GM23338 (cell line): ENCODE measurements at regions not wholly inside any gene's neighbourhood (a gene's known extent, or its start where the extent isn't known, plus 50 kb on each side); places are given as distances from the start of the nearest gene placed in this dataset.

Experiments
- CREB1 ChIP-seq: fragments of 250-450 bp; sonication (Bioruptor Pico); IDR thresholded peaks from 2 replicates; pipeline ENCODE4 v1.5.0; 2020; ENCODE audit warnings: low read depth, mild to moderate bottlenecking, moderate library complexity
- EZH2 ChIP-seq: fragments of 200-600 bp; sonication (generic); IDR thresholded peaks from one replicate; pipeline ENCODE4 v1.8.0; 2017; ENCODE audit warnings: antibody characterized with exemption, mild to moderate bottlenecking, low read depth; ENCODE audit not compliant: unreplicated experiment
- EZH2phosphoT487 ChIP-seq: fragments of 200-600 bp; sonication (generic); IDR thresholded peaks from one replicate; pipeline ENCODE4 v1.8.1; 2018; ENCODE audit warnings: antibody characterized with exemption; ENCODE audit not compliant: unreplicated experiment
- POLR2AphosphoS5 ChIP-seq: IDR thresholded peaks from 2 replicates; pipeline ENCODE4 v1.6.1; 2016; ENCODE audit warnings: antibody characterized with exemption, low read depth
- TF ChIP-seq, protein P1 (sequence below), 2 experiments: fragments of 200-600 bp in 1 of 2; sonication (generic) in 1 of 2; conservative IDR thresholded peaks; 2 replicates each; pipeline versions ENCODE4 v1.5.1 to v1.6.1; 2016 to 2017; ENCODE audit warnings: antibody characterized with exemption in 2 of 2, low read depth in 2 of 2, mild to moderate bottlenecking in 2 of 2, moderate library complexity in 1 of 2
- TF ChIP-seq, protein P2 (sequence below): IDR thresholded peaks from one replicate; pipeline ENCODE4 v1.6.1; 2018; ENCODE audit warnings: antibody characterized with exemption; ENCODE audit not compliant: unreplicated experiment

DNA sequence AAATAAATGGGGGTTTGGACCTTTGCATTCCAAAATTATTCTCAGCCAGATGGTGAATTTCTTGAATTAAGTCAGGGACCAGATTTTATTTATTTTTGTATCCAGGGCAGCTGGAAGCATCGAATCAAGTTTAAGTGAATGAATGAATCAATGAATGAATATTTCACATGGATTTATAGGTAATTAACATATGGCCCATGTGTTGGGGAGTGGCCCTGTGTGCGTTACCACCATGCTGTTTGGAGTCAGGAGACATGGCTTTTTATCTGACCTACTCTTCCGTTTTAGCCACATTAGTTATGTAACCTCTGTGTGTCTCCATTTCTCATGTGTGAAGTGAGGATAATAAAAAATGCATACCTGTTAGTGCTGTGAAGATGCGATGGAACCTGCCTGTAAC is 213.5 kb downstream of the CDH26 start:
- TF ChIP-seq, protein P1, sequence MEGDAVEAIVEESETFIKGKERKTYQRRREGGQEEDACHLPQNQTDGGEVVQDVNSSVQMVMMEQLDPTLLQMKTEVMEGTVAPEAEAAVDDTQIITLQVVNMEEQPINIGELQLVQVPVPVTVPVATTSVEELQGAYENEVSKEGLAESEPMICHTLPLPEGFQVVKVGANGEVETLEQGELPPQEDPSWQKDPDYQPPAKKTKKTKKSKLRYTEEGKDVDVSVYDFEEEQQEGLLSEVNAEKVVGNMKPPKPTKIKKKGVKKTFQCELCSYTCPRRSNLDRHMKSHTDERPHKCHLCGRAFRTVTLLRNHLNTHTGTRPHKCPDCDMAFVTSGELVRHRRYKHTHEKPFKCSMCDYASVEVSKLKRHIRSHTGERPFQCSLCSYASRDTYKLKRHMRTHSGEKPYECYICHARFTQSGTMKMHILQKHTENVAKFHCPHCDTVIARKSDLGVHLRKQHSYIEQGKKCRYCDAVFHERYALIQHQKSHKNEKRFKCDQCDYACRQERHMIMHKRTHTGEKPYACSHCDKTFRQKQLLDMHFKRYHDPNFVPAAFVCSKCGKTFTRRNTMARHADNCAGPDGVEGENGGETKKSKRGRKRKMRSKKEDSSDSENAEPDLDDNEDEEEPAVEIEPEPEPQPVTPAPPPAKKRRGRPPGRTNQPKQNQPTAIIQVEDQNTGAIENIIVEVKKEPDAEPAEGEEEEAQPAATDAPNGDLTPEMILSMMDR (conservative IDR thresholded peaks at IDR 0.05; ENCODE audit: low read depth in 2 of 2): no peak
- TF ChIP-seq CREB1 (CRISPR knock-in tag) (no peak), EZH2 (no peak), EZH2phosphoT487 (no peak), POLR2AphosphoS5 (no peak)
- TF ChIP-seq, protein P2, sequence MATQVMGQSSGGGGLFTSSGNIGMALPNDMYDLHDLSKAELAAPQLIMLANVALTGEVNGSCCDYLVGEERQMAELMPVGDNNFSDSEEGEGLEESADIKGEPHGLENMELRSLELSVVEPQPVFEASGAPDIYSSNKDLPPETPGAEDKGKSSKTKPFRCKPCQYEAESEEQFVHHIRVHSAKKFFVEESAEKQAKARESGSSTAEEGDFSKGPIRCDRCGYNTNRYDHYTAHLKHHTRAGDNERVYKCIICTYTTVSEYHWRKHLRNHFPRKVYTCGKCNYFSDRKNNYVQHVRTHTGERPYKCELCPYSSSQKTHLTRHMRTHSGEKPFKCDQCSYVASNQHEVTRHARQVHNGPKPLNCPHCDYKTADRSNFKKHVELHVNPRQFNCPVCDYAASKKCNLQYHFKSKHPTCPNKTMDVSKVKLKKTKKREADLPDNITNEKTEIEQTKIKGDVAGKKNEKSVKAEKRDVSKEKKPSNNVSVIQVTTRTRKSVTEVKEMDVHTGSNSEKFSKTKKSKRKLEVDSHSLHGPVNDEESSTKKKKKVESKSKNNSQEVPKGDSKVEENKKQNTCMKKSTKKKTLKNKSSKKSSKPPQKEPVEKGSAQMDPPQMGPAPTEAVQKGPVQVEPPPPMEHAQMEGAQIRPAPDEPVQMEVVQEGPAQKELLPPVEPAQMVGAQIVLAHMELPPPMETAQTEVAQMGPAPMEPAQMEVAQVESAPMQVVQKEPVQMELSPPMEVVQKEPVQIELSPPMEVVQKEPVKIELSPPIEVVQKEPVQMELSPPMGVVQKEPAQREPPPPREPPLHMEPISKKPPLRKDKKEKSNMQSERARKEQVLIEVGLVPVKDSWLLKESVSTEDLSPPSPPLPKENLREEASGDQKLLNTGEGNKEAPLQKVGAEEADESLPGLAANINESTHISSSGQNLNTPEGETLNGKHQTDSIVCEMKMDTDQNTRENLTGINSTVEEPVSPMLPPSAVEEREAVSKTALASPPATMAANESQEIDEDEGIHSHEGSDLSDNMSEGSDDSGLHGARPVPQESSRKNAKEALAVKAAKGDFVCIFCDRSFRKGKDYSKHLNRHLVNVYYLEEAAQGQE: no peak
